ENCODE measurements at regions not wholly inside any gene's neighbourhood (a gene's known extent, or its start where the extent isn't known, plus 50 kb on each side); places are given as distances from the start of the nearest gene placed in this dataset.

DNA sequence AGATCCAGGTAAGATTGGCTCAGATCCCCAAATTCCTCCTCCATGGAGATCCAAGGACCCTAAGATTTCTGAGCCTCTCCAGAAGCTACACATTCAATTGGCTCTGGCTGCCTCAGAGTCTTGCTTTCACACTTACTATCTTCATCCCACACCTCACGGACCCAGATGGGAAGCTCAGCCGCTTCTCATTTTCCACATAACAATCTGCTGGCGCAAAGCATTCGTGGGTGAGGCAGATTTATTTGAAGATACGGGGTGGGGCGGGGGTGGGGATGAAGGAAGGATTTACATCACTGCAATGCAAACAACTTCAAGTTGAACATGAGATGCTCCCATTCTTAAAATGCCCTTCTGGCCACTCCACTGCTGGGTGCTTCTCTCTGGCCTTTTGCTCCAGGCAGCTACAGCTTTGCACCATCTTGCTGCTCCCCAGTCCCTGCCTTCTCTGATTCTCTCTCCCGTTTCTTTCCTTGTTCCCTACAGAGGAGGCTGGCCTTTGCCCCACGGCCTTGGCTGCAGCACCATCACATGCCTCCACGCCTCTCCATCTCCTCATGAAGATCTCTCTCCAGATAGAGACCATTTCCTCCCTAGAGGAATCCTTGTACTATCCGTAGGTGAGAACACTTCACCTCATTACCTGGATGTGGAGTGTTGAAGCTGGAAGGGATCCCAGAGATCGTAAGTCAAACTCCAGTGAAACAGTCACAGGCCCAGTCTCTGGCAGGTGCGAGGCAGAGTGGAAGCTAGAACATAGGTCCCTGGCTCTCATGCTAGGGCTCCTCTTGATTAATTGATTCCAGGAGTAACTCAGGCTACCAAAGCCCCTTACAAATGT, 175.9 kb downstream of the RPLP1 start:
- no peak for FAIRE-seq

DNA sequence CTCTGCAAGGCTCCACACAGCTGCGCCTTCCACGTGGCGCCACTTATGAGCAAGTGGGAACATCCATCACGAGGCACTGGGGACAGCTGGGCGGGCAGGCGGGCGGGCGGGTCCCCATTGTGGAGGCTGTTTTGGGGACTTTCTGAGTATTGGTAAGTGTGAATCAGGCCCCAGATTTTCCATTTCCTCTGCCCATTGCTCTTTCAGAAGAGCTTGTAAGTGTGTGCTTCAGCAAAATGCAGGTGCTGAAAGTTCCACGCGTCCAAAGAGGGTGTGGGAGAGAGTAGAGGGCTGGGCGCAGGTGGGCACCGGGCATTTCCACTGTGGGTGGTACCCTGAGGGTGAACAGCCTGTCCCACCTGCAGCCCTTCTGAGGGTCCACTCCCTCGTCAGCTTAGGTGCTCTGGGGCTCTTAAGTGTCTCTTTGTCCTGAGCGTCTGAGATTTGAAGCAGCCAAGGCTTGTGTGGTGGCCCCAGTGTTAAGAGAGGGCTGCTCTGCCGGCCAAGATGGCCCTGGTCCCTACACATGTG, 177.1 kb downstream of the RPLP1 start:
- FAIRE-seq = no peak

- no peak for FAIRE-seq
Measured at GRCh38 chr15:69631005-69631404, 178.4 kb downstream of the RPLP1 start.

GRCh38 chr15:69631978-69632377, 179.4 kb downstream of the RPLP1 start:
- no peak for FAIRE-seq

- FAIRE-seq = no peak
Measured at GRCh38 chr15:69634860-69635259, 182.2 kb downstream of the RPLP1 start.

DNA sequence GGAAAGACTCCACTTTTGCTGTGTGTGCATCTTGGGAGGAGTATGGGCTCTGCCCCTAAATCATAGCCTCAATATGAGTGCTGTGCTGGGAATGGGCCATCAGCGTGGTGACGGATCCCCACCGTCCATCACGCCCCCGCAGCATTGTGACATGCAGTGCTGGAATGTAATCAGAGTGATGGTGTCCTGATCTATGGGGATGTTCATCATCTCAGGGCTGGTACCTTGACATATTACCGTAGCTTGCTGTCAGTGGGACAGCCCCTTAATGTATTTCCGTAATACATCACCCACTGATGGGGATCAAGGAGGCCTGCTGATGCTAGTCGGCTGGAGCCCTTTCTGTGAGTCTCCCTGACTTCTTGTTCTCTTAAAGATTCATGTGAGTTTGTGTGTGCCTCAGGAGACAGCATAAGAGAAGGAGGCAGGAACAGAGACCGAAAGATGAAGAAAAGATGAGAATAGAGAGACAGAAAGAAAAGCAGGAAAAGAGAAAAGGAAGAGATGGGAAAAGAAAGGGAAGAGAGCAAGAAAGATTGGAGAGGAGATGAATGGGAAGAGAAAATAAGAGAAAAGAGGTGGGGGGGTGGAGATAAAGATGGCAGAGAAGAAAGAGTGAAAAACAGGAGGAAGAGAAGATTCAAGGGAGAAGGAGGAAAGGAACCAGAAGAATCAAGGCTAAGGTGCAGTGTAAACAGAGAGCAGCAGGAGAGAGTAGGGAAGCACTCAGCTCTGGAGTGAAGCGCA, 183.7 kb downstream of the RPLP1 start:
- no peak for FAIRE-seq

DNA sequence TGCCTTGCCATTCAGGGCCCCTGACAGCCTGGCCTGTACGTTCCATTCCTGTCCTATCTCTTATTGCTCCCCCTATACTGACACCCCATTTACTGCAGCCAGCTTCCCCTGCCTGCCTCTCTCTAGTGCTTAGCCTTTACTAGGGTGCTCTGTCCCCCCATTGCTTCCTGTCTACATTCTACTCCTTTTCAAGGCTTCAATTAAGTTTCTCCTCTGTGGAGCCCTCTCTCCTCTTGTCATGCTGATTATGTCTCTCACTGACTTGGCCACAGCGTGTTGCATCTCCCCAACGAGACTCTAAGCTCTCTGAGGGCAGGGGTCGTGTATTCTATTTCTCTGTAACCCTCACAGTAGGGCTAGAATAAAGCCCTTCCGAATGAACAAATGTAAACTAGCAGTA, 185.2 kb downstream of the RPLP1 start:
- no peak for FAIRE-seq

- FAIRE-seq = no peak
Measured at GRCh38 chr15:69643476-69643875, 190.9 kb downstream of the RPLP1 start.

DNA sequence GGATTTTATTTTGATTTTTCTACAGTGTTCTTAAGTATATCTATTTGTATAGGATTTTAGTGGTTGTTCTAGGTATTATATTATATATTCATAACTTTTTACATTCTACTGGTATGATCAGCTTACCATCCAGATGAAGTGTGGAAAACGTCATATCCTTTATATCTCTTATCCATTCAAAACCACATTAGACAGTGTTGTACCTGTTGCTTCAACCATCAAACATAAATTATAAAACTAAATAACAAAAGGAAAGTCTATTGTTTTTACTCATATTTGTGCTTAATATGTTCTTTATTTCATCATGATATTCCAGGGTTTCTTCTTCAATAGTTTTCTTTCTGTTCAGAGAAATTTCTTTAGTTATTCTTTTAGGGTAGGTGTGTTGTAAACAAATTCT, 191.4 kb downstream of the RPLP1 start:
- FAIRE-seq = no peak

DNA sequence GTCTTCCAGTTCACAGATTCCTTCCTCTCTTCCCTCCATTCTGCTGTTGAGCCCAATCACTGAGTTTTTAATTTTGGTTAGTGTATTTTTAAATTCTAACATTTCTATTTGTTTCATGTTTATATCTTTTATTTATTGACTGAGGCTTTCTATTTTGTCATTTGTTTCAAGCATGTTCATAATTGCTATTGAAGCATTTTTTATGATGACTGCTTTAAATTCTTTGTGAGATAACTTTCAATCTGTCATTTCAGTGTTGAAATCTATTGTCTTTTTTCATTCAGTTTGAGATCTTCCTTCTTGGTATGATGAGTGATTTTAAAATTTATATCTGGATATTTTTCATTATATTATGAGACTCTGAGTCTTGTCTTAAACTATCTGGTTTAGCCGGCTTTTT, 192.3 kb downstream of the RPLP1 start:
- FAIRE-seq = peak; percentile 67

- FAIRE-seq = no peak
Measured at GRCh38 chr15:69647142-69647513, 194.5 kb downstream of the RPLP1 start.

DNA sequence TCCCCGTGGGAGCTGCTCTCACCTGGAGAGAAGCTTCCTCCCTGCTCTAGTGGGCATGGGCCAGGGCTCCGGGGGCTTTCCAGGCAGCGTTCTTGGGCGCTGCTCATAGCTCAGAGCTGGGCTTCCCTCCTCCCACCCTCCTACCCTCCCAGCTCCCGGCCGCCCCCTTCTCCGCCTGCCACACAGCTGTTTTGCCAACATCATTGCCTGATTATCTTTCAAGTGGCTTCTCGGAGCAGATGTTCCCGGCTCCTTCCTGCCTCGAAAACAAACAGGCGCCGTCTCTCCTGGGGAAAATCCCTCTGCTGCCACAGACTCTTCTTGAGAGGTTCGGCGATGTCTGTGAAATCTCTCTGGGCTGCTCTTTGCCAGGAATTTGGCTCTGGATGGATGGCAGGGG, 195.6 kb downstream of the RPLP1 start:
- FAIRE-seq = no peak

GRCh38 chr15:69648775-69649735, 196.4 kb downstream of the RPLP1 start:
- no peak for FAIRE-seq

DNA sequence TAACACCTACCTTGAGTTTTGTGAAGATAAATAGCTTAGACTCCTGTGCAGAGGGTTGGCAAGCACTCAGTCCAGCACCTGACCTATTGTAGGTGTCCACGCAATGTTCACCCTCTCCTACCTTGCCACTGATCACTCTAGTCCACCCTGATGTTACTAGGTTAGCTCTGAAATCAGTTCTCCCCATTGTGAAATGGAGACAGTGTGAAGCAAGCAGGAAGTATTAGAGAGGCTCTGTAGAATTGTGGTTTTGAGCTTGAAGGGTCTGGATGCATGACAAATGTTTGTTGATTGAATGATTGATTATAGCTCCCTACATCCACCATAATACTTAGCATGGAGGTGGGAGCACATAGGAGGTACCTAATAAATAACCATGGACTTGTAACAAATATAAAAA, 199.7 kb downstream of the RPLP1 start:
- no peak for FAIRE-seq

DNA sequence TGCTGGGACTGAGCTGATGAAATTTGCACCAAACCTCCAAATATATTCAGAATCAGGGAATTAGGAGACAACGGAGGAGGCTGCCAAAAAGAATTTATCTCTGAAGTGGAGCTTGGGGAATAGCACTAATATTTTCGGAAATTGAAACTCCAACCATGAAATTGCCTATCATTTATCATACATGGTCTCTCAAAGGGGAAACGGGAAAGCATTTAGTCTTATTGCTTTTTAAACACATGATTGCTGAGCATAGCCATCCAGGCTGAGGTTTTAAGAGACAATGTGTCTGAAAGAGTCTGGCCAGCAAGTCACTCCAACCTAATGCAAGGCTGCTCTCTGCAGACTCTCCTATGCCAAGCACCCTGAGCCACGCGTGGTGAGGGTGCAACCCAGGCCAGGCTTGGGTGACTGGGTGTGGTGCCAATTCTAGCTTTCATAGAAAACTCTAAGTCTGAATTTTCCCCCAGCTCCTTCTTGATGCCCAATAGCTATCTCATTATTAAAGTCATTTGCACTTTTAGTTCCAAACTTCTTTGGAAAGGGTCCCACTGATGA, 200.2 kb downstream of the RPLP1 start:
- no peak for FAIRE-seq

DNA sequence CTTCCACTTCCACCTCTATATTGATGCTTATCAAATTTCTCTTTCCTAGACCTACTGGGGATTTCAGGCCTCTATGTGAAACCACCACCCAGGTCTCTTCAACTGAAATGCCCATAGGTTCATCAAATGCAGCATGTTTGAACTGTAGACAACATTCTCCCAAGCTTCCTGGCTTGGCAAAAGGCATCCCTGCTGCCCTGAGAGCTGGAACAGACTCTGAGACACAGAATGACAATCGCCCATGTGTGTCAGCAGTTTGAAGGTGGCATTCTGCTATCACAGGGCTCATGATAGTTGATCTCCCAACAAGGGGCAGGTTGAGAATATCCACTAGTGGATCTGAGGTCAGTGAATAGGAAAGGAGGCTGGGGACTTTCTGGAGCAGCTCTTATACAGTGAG, 200.7 kb downstream of the RPLP1 start:
- no peak for FAIRE-seq

- FAIRE-seq = no peak
Measured at GRCh38 chr15:69653846-69654245, 201.2 kb downstream of the RPLP1 start.

GRCh38 chr15:69656271-69657030, 203.8 kb downstream of the RPLP1 start:
- no peak for FAIRE-seq

DNA sequence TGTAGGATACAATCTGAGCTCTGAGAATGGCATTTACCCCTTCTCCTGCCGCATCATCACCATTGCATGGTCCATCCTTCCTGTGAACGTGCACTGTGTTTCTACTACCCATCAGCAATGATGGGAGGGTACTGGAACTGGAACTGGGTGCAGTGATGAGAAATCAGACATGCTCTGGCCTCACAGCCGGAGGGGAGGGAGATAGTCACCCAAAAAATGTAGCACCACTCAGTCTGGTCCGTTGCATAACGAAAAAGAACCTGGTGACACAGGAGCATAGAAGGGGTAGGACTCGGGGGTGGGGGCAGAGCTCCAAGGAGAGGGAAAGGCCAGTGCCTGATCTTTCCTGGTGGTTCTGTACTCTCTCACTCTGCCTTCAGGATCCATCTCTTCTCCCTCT, 205.0 kb downstream of the RPLP1 start:
- FAIRE-seq = no peak

DNA sequence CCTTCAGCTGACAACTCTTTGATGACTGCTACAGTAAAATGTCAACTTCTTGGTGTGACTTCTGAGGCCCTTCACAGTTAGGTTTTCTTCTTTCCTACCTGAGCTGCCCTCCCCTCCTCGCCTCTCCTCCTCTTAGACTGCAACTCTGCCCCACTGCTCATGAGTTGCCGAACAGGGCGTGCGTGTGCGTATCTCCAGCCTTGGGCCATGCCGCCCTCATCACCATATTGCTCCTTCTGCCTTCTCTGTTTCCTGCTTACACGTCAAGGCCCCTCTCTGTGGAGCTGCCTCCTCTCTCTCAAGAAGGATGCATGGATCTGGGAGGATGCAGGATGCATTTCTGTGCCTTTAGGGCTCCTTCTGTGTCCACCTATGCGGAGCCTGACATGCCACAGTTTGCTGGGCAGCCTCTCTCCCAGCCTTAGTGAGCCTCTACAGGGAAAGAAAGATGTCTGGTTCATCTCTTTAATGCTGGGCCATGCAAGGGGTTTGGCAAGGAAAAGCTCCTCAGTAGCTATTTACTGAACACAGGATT, 205.9 kb downstream of the RPLP1 start:
- FAIRE-seq = no peak

GRCh38 chr15:69659454-69660050, 206.9 kb downstream of the RPLP1 start:
- no peak for FAIRE-seq
